Ovary (tissue), 7 donors: ENCODE measurements at regions not wholly inside any gene's neighbourhood (a gene's known extent, or its start where the extent isn't known, plus 50 kb on each side); places are given as distances from the start of the nearest gene placed in this dataset.

ENCODE experiments used
- DNase-seq, 5 donors: peaks; one replicate each; pipeline ENCODE4 v3.0.0-alpha.2; 2019 to 2020
- H3K27ac ChIP-seq, 2 donors: fragments of 200-600 bp; one replicate each; pipeline versions ENCODE4 v1.5.1 to v1.8.0; 2019 to 2022
- H3K27me3 ChIP-seq: fragments of 200-600 bp; one replicate; pipeline ENCODE4 v1.8.0; 2022
- H3K36me3 ChIP-seq: fragments of 200-600 bp; sonication (generic); one replicate; pipeline ENCODE4 v1.5.1; 2019
- H3K4me1 ChIP-seq: one replicate; pipeline ENCODE4 v1.8.1; 2013; ENCODE audit warnings: mild to moderate bottlenecking, moderate library complexity; ENCODE audit not compliant: insufficient read depth
- H3K4me3 ChIP-seq: fragments of 200-600 bp; sonication (generic); one replicate; pipeline ENCODE4 v1.5.1; 2017
- H3K9me3 ChIP-seq, 2 donors: fragments of 200-600 bp in 1 of 2; sonication (generic) in 1 of 2; one replicate each; pipeline versions ENCODE4 v1.5.1 to v1.8.1; 2013 to 2019; ENCODE audit warnings: mild to moderate bottlenecking in 1 of 2, moderate library complexity in 1 of 2
- CTCF ChIP-seq, 3 donors: fragments of 450-650 bp in 2 of 3; fragments of 200-600 bp in 1 of 3; IDR thresholded peaks; one replicate each; pipeline versions ENCODE4 v1.5.1 to v1.8.0; 2016 to 2022; ENCODE audit warnings: antibody characterized with exemption in 3 of 3, mild to moderate bottlenecking in 1 of 3
- EP300 ChIP-seq: sonication (generic); formaldehyde crosslinking; IDR thresholded peaks from one replicate; pipeline ENCODE4 v1.6.1; 2017; ENCODE audit warnings: antibody characterized with exemption
- POLR2A ChIP-seq: fragments of 450-650 bp; IDR thresholded peaks from one replicate; pipeline ENCODE4 v1.6.1; 2017; ENCODE audit warnings: antibody characterized with exemption, mild to moderate bottlenecking, moderate library complexity
- WGBS, 3 donors: extraction: QIAGEN DNeasy Blood & Tissue Kit in 1 of 3; methylation state at CpG; one replicate each; pipeline versions ENCODE4 v1.1.5 to v1.1.7; 2013 to 2017; 5-methylcytosine and 5-hydroxymethylcytosine counted together
- intact Hi-C, 4 donors: fragments of 100-400 bp; cut with DNase I; formaldehyde crosslinking; loops; one replicate each; pipeline versions ENCODE4 v1.11.0 to v1.15.1; 2022 to 2023
- donor health status: DM: no; HTN: no; CAD: no; lungs with moderate emphysema.
- donor health status: DM: no; HTN: no; CAD: no.
- donor health status: Bipolar disorder and iron deficiency.
- donor health status: DM: no; HTN: no; CAD: no.
- donor health status: DM: yes; HTN: yes; CAD: no.

DNA sequence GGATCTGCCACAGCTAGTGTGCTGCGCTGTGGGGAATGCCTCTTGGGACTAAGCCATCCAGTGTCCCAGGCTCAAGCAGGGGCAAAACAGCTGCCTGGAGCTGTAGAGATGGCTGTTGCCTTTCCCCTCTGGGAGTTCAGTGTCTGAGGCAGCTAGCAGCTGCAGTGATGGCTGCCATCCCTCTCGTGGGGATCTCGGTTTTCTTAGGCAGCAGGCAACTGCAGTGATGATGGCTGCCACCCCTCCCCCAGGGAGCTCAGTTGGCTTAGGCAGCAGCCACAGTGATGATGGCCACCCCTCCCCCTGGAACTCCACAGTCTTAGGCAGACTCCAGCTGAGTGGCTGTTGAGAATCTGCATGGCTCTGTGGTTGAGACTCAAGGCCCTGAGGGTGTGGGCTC lies 1389.2 kb upstream of the NUDT12 start:
- no peak overlapping the region for H3K4me3 ChIP-seq
- WGBS, 3 donors: 91 to 95% (median 94%) methylated on average over 3 of the region's 3 CpGs
- no peak overlapping the region for H3K27ac ChIP-seq
- TF ChIP-seq POLR2A (no peak), EP300 (no peak), CTCF (IDR thresholded peaks at IDR 0.05) (no peak)
- no peak for DNase-seq
- intact Hi-C loops: no loop called here
- H3K36me3 ChIP-seq: no peaks in the 10 kb centered on the region
- no peaks in the 10 kb centered on the region for H3K9me3 ChIP-seq
- H3K4me1 ChIP-seq: no peaks in the 10 kb centered on the region
- H3K27me3 ChIP-seq: no peaks in the 10 kb centered on the region

DNA sequence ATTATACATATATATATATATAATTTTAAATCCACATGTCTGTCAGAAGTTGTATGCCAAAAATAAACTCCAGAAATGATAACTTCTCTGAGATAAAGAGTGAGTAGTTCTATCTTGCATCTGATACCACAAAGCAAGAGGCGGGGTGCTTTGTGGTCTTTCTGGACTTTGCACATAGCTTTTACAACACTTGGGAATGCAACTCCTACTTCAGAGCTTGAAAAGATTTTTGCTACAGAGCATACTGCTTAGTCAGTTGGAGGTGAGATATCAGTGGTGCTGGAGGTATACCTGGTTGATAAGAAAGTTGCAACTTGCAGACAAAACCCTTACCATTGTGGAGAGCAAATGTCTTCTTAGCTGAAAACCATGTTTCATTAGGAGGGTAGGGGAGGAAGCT lies 1384.5 kb upstream of the NUDT12 start:
- TF ChIP-seq CTCF (IDR thresholded peaks at IDR 0.05) (no peak), EP300 (no peak), POLR2A (no peak)
- no peaks in the 10 kb centered on the region for H3K9me3 ChIP-seq
- H3K36me3 ChIP-seq: no peaks in the 10 kb centered on the region
- no peaks in the 10 kb centered on the region for H3K27me3 ChIP-seq
- WGBS, 3 donors: 94 to 99% (median 95%) methylated on average over 1 of the region's 1 CpG
- intact Hi-C loops: no loop called here
- no peak for DNase-seq
- no peaks in the 10 kb centered on the region for H3K4me1 ChIP-seq
- no peak overlapping the region for H3K4me3 ChIP-seq
- no peak overlapping the region for H3K27ac ChIP-seq

GRCh38 chr5:104942735-104943134 lies 1380.1 kb upstream of the NUDT12 start:
- intact Hi-C loops: no loop called here
- Histone ChIP-seq H3K27me3 (no peaks in the 10 kb centered on the region), H3K9me3 (no peaks in the 10 kb centered on the region), H3K4me1 (no peaks in the 10 kb centered on the region), H3K36me3 (no peaks in the 10 kb centered on the region), H3K27ac (no peak overlapping the region), H3K4me3 (no peak overlapping the region)
- 96 to 100% (median 100%) methylated on average over 1 of the region's 1 CpG for WGBS, 3 donors
- no peak for DNase-seq
- TF ChIP-seq EP300 (no peak), CTCF (IDR thresholded peaks at IDR 0.05) (no peak), POLR2A (no peak)

DNA sequence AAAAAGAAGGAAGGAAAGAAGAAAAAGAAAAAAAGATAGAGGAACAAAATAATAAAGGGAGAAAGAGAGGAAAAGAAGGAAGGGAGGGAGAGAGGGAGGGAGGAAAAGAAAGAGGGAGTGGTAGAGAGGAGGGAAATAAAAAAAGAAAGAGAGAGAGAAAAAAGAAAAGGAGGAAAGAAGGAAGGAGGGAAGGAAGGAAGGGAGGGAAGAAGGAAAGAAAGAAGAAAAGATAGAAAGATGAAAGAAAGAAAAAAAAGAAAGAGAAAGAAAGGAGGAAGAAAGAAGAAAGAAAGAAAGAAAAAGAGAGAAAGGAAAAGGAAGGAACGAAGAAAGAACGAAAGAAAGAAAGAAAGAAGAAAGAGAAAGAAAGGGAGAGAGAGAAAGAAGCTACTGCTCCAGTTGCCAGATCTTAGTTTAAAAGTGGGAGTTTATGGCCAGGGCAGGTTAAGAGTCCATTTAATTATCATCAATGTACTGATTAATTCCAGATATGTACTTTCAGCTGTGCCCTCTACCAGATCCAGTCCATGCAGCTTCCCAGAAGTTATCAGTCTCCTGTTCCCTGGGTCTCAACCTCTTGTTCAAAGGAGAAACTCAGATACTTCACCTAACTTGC lies 1378.5 kb upstream of the NUDT12 start:
- TF ChIP-seq EP300 (no peak), POLR2A (no peak), CTCF (IDR thresholded peaks at IDR 0.05) (no peak)
- no peaks in the 10 kb centered on the region for H3K9me3 ChIP-seq
- intact Hi-C loops: no loop called here
- no peak for DNase-seq
- no peak overlapping the region for H3K27ac ChIP-seq
- WGBS, 3 donors: 91 to 97% (median 94%) methylated on average over 2 of the region's 2 CpGs
- H3K4me1 ChIP-seq: no peaks in the 10 kb centered on the region
- no peaks in the 10 kb centered on the region for H3K36me3 ChIP-seq
- no peaks in the 10 kb centered on the region for H3K27me3 ChIP-seq
- H3K4me3 ChIP-seq: no peak overlapping the region
